GM19452 (cell line): ENCODE measurements at regions not wholly inside any gene's neighbourhood (a gene's known extent, or its start where the extent isn't known, plus 50 kb on each side); places are given as distances from the start of the nearest gene placed in this dataset.

Experiments used
- ATAC-seq: cut with Tn5 transposase; IDR thresholded peaks from one replicate; pipeline ENCODE4 v1.9.1; 2021; ENCODE audit not compliant: unreplicated experiment

DNA sequence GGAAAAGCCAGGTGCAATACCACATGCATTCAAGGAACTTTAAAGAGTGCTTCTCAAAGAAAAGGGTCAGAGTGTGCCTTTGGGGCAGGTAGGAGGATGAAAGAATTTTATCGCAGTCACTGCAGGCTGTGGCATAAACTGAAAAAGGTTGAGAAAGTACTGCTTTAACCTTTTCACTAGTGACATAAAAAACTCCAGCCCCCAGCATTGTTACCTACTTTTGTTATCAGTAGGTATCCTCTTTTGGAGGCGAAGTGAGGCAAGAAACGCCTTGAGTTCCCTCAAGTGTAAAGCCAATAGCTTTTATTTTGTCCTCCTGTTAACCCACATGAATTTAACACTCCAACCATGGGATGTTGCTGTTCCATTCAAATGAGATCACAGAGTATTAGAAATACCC is 64.7 kb upstream of the CHD1 start:
- no peak for ATAC-seq

DNA sequence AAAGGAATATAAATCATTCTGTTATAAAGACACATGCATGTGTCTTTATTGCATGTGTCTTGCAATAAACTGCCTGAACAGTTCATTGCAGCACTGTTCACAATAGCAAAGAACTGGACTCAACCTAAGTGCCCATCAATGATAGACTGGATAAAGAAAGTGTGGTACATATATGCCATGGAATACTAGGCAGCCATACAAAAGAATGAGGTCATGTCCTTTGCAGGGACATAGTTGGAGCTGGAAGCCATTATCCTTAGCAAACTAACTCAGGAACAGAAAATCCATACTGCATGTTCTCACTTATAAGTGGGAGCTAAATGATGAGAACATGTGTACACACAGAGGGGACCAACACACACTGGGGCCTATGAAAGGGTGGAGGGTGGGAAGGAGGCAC is 63.7 kb upstream of the CHD1 start:
- ATAC-seq = no peak

DNA sequence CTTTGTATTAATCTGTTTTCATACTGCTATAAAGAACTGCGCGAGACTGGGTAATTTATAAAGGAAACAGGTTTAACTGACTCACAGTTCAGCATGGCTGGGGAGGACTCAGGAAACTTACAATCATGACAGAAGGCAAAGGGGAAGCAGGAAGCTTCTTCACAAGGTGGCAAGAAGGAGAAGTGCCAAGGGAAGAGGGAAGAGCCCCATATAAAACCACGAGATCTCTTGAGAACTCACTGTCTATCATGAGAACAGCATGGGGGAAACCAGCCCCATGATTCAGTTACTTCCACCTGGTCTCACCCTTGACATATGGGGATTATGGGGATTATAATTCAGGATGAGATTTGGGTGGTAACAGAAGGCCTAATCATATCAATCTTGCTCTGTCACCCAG is 60.9 kb upstream of the CHD1 start:
- ATAC-seq = no peak

DNA sequence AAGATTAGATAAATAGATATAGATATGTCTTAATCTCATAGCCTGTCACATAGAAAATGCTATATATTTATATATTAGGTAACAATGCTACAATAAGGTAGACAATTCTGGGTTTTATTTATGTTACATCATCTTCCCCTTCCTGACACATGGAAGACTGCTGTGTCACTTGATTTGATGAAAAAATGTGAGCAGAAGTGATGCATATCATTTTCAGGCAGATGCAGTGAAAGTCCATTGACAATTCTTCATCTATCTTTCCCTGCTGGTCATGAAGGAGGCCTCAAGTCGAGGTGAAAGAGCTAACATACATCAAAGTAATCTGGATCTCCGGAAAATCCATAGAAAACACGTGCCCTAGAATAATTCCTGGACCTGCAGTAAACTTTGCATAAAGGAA is 57.8 kb upstream of the CHD1 start:
- no peak for ATAC-seq

DNA sequence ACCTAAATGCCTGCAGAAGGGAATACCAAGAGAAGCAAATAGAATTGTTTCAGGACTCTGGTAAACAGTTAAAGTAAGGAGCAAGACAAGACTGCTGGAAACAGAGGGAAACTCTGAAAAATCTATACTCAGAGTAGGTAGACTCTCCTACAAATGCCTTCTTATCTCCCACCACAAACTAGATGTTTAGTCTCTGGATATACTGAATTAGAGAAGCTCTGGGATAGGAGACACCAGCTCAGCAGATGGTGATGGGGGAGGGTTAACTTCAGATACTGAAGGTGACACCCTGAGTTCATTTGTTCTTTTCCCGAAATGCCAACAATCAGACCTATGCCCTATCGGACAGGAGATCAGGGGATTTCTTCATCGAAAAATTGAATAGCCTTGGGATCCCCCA is 54.1 kb upstream of the CHD1 start:
- no peak for ATAC-seq
